ENCODE measurements at regions not wholly inside any gene's neighbourhood (a gene's known extent, or its start where the extent isn't known, plus 50 kb on each side); places are given as distances from the start of the nearest gene placed in this dataset.

DNA sequence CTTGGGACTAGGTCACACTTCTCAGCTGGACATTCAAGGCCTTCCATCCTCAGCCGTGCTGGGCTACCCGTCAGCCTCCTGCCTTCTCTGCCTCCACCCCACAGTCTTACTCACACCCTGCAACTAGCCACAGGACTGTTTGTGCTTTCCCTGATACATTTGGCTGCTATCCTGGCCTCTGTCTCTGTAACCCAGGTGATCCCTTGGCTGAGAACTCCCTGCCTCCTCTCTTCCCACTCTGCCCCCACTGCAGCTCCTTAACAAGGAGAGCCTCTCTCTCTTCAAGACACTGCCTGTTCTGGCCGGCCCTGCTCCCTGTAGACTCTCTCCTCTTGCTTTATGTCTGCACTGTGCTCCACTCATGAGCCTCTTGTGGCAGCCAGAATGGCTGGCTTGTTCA is 120.6 kb downstream of the MSX2 start:
- no peak overlapping the region for H3K4me2 ChIP-seq
- DNase-seq = no peak
- WGBS (ENCODE audit: low lambda C conversion rate) = 42% methylated on average over 3 of the region's 3 CpGs

DNA sequence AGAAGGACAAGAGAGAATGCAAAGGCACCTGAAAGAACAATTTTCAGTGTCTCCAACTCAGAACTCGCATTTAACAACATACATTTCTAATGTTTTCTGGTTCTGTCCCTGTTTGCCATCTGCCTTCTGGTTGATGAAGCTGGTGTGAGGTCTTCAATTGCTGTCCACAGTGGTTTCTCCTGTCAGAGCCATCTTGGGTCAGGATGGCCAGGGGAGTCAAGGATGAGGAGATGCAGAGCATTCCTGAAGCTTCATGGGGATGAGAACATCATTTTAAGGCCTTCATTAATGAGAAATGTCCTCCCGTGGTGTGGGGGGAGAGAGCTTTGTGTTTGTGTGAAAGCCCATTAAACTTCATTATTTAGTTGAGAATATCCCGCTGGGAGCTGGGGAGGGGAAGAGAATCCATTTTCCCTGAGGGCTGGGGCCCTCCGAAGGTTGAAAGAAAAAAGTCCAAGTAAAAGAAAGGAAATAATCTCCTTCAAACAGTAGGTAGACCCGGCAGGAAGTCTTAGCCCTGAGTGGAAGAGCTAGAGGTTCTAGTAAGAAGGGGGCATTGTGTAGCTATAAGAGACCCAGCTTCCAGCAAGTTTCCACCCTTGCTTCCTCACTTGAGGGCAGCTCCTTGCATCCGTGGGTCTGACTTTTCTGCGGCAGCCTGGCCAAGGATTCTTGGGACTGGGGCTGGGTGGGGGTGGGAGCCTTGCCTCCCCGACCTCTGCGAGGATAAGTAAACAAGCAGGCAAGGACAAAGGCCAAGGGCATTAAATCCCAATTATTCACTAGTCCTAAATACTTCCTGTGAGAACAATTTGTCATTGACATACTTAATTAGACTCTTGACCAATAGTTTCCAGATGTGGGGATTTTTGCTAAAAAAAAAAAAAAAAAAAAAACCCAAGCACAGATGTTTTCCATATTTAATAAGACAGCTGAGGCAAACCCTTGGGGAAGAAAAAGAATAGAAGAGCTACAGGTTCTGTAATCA is 119.2 kb downstream of the MSX2 start:
- no peaks in the 10 kb centered on the region for H3K27me3 ChIP-seq (ENCODE audit: insufficient read depth)
- H3K4me1 ChIP-seq (ENCODE audit: control insufficient read depth in 1 of 2, insufficient read depth in 2 of 2, low read depth in 1 of 2, low read length in 1 of 2) = no peaks in the 10 kb centered on the region
- no peaks in the 10 kb centered on the region for H3K9me2 ChIP-seq
- no peak overlapping the region for H3K27ac ChIP-seq (ENCODE audit: low read depth in 2 of 2, low read length in 1 of 2)
- no peak overlapping the region for H2AFZ ChIP-seq (ENCODE audit: low read depth)
- H3K9ac ChIP-seq = no peak overlapping the region
- DNase-seq = peak; percentile 13
- H3K9me3 ChIP-seq = no peaks in the 10 kb centered on the region
- no peak overlapping the region for H3K4me2 ChIP-seq
- ChIA-PET CTCF (interaction anchor here (1.5 kb wide), 1 partner anchor 49 kb away, joined by 4 read pairs; no protein-coding TSS in a partner anchor), POLR2A (no interaction called here)
- H3K36me3 ChIP-seq (replicated peaks in 1 of 2; ENCODE audit: control insufficient read depth in 1 of 2, insufficient read depth in 2 of 2, low read length in 1 of 2) = no peaks in the 10 kb centered on the region
- no peaks in the 10 kb centered on the region for H3K79me2 ChIP-seq (ENCODE audit: insufficient read depth)
- H3F3A ChIP-seq (replicated peaks; ENCODE audit: insufficient read depth) = no peaks in the 10 kb centered on the region
- H4K20me1 ChIP-seq (ENCODE audit: insufficient read depth) = no peaks in the 10 kb centered on the region
- no peak overlapping the region for H3K4me3 ChIP-seq (ENCODE audit: low read depth in 2 of 2, low read length in 1 of 2)
- WGBS (ENCODE audit: low lambda C conversion rate) = 25% methylated on average over 9 of the region's 9 CpGs
- TF ChIP-seq NRF1 (IDR thresholded peaks at IDR 0.05; ENCODE audit: low read depth, low read length) = no peak
- TF ChIP-seq, protein P1, sequence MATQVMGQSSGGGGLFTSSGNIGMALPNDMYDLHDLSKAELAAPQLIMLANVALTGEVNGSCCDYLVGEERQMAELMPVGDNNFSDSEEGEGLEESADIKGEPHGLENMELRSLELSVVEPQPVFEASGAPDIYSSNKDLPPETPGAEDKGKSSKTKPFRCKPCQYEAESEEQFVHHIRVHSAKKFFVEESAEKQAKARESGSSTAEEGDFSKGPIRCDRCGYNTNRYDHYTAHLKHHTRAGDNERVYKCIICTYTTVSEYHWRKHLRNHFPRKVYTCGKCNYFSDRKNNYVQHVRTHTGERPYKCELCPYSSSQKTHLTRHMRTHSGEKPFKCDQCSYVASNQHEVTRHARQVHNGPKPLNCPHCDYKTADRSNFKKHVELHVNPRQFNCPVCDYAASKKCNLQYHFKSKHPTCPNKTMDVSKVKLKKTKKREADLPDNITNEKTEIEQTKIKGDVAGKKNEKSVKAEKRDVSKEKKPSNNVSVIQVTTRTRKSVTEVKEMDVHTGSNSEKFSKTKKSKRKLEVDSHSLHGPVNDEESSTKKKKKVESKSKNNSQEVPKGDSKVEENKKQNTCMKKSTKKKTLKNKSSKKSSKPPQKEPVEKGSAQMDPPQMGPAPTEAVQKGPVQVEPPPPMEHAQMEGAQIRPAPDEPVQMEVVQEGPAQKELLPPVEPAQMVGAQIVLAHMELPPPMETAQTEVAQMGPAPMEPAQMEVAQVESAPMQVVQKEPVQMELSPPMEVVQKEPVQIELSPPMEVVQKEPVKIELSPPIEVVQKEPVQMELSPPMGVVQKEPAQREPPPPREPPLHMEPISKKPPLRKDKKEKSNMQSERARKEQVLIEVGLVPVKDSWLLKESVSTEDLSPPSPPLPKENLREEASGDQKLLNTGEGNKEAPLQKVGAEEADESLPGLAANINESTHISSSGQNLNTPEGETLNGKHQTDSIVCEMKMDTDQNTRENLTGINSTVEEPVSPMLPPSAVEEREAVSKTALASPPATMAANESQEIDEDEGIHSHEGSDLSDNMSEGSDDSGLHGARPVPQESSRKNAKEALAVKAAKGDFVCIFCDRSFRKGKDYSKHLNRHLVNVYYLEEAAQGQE (IDR thresholded peaks at IDR 0.05; ENCODE audit: low read depth, low read length) = no peak
- no peak for TF ChIP-seq ELF1 (IDR thresholded peaks at IDR 0.05)
- no peak for TF ChIP-seq MXI1 (IDR thresholded peaks at IDR 0.05; ENCODE audit: low read depth, low read length)
- TF ChIP-seq POLR2AphosphoS5 (IDR thresholded peaks at IDR 0.05; ENCODE audit: low read depth, low read length) = no peak
- no peak for TF ChIP-seq IRF3 (IDR thresholded peaks at IDR 0.05; ENCODE audit: low read depth, low read length)
- TF ChIP-seq, protein P2, sequence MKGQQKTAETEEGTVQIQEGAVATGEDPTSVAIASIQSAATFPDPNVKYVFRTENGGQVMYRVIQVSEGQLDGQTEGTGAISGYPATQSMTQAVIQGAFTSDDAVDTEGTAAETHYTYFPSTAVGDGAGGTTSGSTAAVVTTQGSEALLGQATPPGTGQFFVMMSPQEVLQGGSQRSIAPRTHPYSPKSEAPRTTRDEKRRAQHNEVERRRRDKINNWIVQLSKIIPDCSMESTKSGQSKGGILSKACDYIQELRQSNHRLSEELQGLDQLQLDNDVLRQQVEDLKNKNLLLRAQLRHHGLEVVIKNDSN (IDR thresholded peaks at IDR 0.05; ENCODE audit: borderline replicate concordance, low read depth) = no peak

More for the DNA sequence above, 120.6 kb downstream of the MSX2 start:
- Histone ChIP-seq H3K27ac (ENCODE audit: low read depth in 2 of 2, low read length in 1 of 2) (no peak overlapping the region), H3K79me2 (ENCODE audit: insufficient read depth) (no peaks in the 10 kb centered on the region), H2AFZ (ENCODE audit: low read depth) (no peak overlapping the region), H3K9me2 (no peaks in the 10 kb centered on the region), H3K4me1 (ENCODE audit: control insufficient read depth in 1 of 2, insufficient read depth in 2 of 2, low read depth in 1 of 2, low read length in 1 of 2) (no peaks in the 10 kb centered on the region), H3K4me3 (ENCODE audit: low read depth in 2 of 2, low read length in 1 of 2) (no peak overlapping the region), H3K9me3 (no peaks in the 10 kb centered on the region), H4K20me1 (ENCODE audit: insufficient read depth) (no peaks in the 10 kb centered on the region), H3K36me3 (replicated peaks in 1 of 2; ENCODE audit: control insufficient read depth in 1 of 2, insufficient read depth in 2 of 2, low read length in 1 of 2) (no peaks in the 10 kb centered on the region), H3K27me3 (ENCODE audit: insufficient read depth) (no peaks in the 10 kb centered on the region), H3F3A (replicated peaks; ENCODE audit: insufficient read depth) (no peaks in the 10 kb centered on the region), H3K9ac (no peak overlapping the region)
- TF ChIP-seq YY1 (IDR thresholded peaks at IDR 0.05; ENCODE audit: low read depth) (no peak), SMC3 (IDR thresholded peaks at IDR 0.05; ENCODE audit: low read depth, low read length) (no peak), RCOR1 (IDR thresholded peaks at IDR 0.05; ENCODE audit: low read length) (no peak), CHD2 (IDR thresholded peaks at IDR 0.05; ENCODE audit: low read length, partially characterized antibody) (no peak), SIN3A (IDR thresholded peaks at IDR 0.05; ENCODE audit: borderline replicate concordance, low read depth, low read length) (no peak), MAX (IDR thresholded peaks at IDR 0.05; ENCODE audit: low read depth) (no peak), RAD21 (IDR thresholded peaks at IDR 0.05; ENCODE audit: low read length) (no peak), TEAD4 (IDR thresholded peaks at IDR 0.05; ENCODE audit: borderline replicate concordance, insufficient read depth) (no peak), NRF1 (IDR thresholded peaks at IDR 0.05; ENCODE audit: low read depth, low read length) (no peak)
- TF ChIP-seq, protein P3, sequence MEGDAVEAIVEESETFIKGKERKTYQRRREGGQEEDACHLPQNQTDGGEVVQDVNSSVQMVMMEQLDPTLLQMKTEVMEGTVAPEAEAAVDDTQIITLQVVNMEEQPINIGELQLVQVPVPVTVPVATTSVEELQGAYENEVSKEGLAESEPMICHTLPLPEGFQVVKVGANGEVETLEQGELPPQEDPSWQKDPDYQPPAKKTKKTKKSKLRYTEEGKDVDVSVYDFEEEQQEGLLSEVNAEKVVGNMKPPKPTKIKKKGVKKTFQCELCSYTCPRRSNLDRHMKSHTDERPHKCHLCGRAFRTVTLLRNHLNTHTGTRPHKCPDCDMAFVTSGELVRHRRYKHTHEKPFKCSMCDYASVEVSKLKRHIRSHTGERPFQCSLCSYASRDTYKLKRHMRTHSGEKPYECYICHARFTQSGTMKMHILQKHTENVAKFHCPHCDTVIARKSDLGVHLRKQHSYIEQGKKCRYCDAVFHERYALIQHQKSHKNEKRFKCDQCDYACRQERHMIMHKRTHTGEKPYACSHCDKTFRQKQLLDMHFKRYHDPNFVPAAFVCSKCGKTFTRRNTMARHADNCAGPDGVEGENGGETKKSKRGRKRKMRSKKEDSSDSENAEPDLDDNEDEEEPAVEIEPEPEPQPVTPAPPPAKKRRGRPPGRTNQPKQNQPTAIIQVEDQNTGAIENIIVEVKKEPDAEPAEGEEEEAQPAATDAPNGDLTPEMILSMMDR (IDR thresholded peaks at IDR 0.05) = no peak
- TF ChIP-seq, protein P2 (IDR thresholded peaks at IDR 0.05; ENCODE audit: borderline replicate concordance, low read depth) = no peak
- POLR2A ChIA-PET = no interaction called here
- CTCF ChIA-PET = no interaction called here

Measured in SK-N-SH (cell line).